Cardiac muscle cell (in vitro differentiated cells and primary cell): ENCODE measurements at regions not wholly inside any gene's neighbourhood (a gene's known extent, or its start where the extent isn't known, plus 50 kb on each side); places are given as distances from the start of the nearest gene placed in this dataset.

ENCODE experiments used
- DNase-seq, 2 donors: peaks; one replicate each; pipeline versions ENCODE4 v3.0.0 to v3.0.0-alpha.2; 2010 to 2017; ENCODE audit warnings: low read depth in 1 of 2, low spot score in 1 of 2
- H3K27ac ChIP-seq: fragments of 200-600 bp; sonication (generic); 2 replicates; pipeline ENCODE4 v1.5.1; 2016
- H3K27me3 ChIP-seq: fragments of 200-600 bp; sonication (generic); 2 replicates; pipeline ENCODE4 v1.6.0; 2016; ENCODE audit warnings: control low read depth
- H3K36me3 ChIP-seq: fragments of 200-600 bp; sonication (generic); 2 replicates; pipeline ENCODE4 v1.5.1; 2016; ENCODE audit warnings: control low read depth
- H3K4me1 ChIP-seq: fragments of 200-600 bp; sonication (generic); 2 replicates; pipeline ENCODE4 v1.8.1; 2017; ENCODE audit warnings: low read depth, mild to moderate bottlenecking, mixed run types
- H3K4me3 ChIP-seq: fragments of 200-600 bp; sonication (generic); 2 replicates; pipeline ENCODE4 v1.5.1; 2016; ENCODE audit warnings: mild to moderate bottlenecking
- H3K9me3 ChIP-seq: fragments of 200-600 bp; sonication (generic); 2 replicates; pipeline ENCODE4 v1.5.1; 2017; ENCODE audit warnings: low read depth, mild to moderate bottlenecking, control low read depth
- CTCF ChIP-seq: IDR thresholded peaks from 2 replicates; pipeline ENCODE4 v1.5.1; 2012; ENCODE audit warnings: low read depth, mild to moderate bottlenecking, low read length

- no peak for TF ChIP-seq CTCF
- H3K27ac ChIP-seq, result no peak overlapping the region
- no peaks in the 10 kb centered on the region for H3K9me3 ChIP-seq
- no peaks in the 10 kb centered on the region for H3K27me3 ChIP-seq
- no peak overlapping the region for H3K4me3 ChIP-seq
- H3K4me1 ChIP-seq, result no peaks in the 10 kb centered on the region
- no peaks in the 10 kb centered on the region for H3K36me3 ChIP-seq
- DNase-seq, result no peak
These were observed 152.0 kb upstream of the XPO1 start for GRCh38 chr2:61690078-61690596.

GRCh38 chr2:61689568-61689967, 151.4 kb upstream of the XPO1 start:
- no peaks in the 10 kb centered on the region for H3K9me3 ChIP-seq
- no peak overlapping the region for H3K27ac ChIP-seq
- peak in 1 of 2 donors; percentile 35 for DNase-seq
- no peaks in the 10 kb centered on the region for H3K36me3 ChIP-seq
- H3K27me3 ChIP-seq, result no peaks in the 10 kb centered on the region
- H3K4me3 ChIP-seq, result no peak overlapping the region
- no peak for TF ChIP-seq CTCF
- no peaks in the 10 kb centered on the region for H3K4me1 ChIP-seq

GRCh38 chr2:61688369-61689334, 150.5 kb upstream of the XPO1 start:
- no peaks in the 10 kb centered on the region for H3K4me1 ChIP-seq
- H3K27ac ChIP-seq, result no peak overlapping the region
- H3K9me3 ChIP-seq, result no peaks in the 10 kb centered on the region
- H3K36me3 ChIP-seq, result no peaks in the 10 kb centered on the region
- H3K27me3 ChIP-seq, result no peaks in the 10 kb centered on the region
- no peak overlapping the region for H3K4me3 ChIP-seq
- no peak for TF ChIP-seq CTCF
- no peak for DNase-seq

- Histone ChIP-seq H3K4me1 (no peaks in the 10 kb centered on the region), H3K9me3 (no peaks in the 10 kb centered on the region), H3K4me3 (no peak overlapping the region), H3K36me3 (no peaks in the 10 kb centered on the region), H3K27ac (no peak overlapping the region), H3K27me3 (no peaks in the 10 kb centered on the region)
- no peak for DNase-seq
- no peak for TF ChIP-seq CTCF
These were observed 140.9 kb upstream of the XPO1 start for GRCh38 chr2:61679096-61679495.

- Histone ChIP-seq H3K9me3 (no peaks in the 10 kb centered on the region), H3K27ac (no peak overlapping the region), H3K27me3 (no peaks in the 10 kb centered on the region), H3K4me1 (no peaks in the 10 kb centered on the region), H3K36me3 (no peaks in the 10 kb centered on the region), H3K4me3 (no peak overlapping the region)
- no peak for TF ChIP-seq CTCF
- DNase-seq, result no peak
These were observed 139.8 kb upstream of the XPO1 start for GRCh38 chr2:61677942-61678341.
